Epithelial cell of proximal tubule (primary cell): ENCODE measurements at regions not wholly inside any gene's neighbourhood (a gene's known extent, or its start where the extent isn't known, plus 50 kb on each side); places are given as distances from the start of the nearest gene placed in this dataset.
A peak's percentile ranks its signal among the peaks of the same experiment; 100 is the strongest.

ENCODE experiments used
- DNase-seq: peaks from one replicate; pipeline ENCODE4 v3.0.0-alpha.2; 2011; ENCODE audit warnings: low read depth
- H3K4me3 ChIP-seq: 2 replicates; pipeline ENCODE4 v1.5.1; 2011; ENCODE audit warnings: low read depth, mild to moderate bottlenecking, low read length
- CTCF ChIP-seq: conservative IDR thresholded peaks from 2 replicates; pipeline ENCODE4 v1.5.1; 2012; ENCODE audit warnings: low read depth, mild to moderate bottlenecking, low read length

GRCh38 chr5:168064933-168065622 lies 226.4 kb upstream of the WWC1 start:
- no peak for TF ChIP-seq CTCF
- no peak for DNase-seq

DNA sequence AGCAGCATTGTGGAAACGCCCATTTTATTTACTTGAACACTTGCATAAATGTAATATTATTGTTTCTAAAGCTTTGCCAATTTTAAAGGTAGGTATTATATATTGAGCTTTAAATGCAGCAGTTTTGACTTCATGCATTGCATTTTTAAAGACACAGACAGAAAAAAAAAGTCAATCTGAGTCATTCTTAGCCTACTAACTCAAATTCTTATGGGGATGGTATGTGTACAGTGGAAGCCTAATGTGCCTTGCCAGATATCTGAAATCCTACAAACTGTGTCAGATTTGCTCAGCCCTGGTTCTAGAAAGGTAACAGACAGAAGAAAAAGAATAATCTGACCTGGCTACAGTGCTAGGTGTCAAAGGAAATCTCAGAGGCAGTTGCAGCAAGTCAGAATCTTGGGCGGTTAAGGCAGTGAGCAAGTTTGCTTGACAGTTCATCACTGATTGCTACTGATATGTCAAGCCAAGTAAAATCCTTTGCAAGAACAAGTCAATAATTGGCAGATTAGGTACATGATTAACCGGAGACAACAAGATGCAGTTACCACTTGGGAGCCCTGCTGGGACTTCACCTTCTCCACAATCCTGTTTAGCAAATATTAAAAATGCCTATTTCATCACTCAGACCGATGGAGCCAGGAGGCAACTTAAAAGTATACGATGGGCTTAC lies 224.8 kb upstream of the WWC1 start:
- no peak for TF ChIP-seq CTCF
- DNase-seq, result peak; percentile 56
- no peak overlapping the region for H3K4me3 ChIP-seq

More at GRCh38 chr5:168064933-168065622, 226.4 kb upstream of the WWC1 start:
- H3K4me3 ChIP-seq, result peak overlapping the region; percentile 24

DNA sequence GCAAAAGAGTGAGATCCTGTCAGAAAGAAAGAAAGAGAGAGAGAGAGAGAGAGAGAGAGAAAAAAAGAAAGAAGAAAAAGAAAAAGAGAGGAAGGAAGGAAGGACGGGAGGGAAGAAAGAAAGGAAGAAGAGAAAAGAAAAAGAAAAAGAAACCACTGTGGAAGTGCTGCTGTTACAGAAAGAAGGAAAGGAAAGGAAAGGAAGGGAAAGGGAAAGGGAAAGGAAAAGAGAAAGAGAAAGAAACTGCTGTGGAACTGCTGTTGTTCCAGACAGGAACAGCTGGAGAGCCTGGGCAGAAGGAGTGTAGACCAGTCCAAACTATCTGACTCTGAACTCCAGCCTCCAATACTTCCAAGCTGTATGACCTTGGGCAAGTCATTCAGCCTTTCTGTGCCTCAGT lies 220.7 kb upstream of the WWC1 start:
- no peak overlapping the region for H3K4me3 ChIP-seq
- DNase-seq, result no peak
- TF ChIP-seq CTCF, result no peak

GRCh38 chr5:168072665-168073064 lies 218.8 kb upstream of the WWC1 start:
- no peak overlapping the region for H3K4me3 ChIP-seq

DNA sequence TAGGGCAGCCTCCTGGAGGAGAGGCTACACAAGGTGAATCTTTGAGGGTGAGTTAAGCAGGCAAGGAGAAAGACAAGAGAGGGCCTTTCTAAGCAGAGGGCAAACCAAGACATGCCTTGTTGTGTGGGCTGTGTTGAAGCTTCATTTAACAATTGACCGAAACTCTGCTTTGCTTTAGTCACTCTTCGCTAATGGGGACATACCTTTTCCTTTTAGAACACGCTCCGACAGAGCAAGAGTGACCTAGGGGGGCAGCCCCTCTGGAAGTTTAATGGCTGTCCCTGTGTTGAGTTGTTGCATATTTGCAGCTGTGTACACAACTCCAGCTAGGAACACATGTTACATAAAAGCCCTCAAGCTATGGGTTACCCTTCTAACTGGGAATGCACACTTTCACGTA lies 218.1 kb upstream of the WWC1 start:
- TF ChIP-seq CTCF, result no peak
- no peak for DNase-seq
- H3K4me3 ChIP-seq, result no peak overlapping the region

More at GRCh38 chr5:168072665-168073064, 218.8 kb upstream of the WWC1 start:
- TF ChIP-seq CTCF, result no peak
- no peak for DNase-seq

GRCh38 chr5:168073991-168074800 lies 217.2 kb upstream of the WWC1 start:
- no peak overlapping the region for H3K4me3 ChIP-seq
- DNase-seq, result no peak
- no peak for TF ChIP-seq CTCF
